SK-N-MC (cell line): ENCODE measurements at regions not wholly inside any gene's neighbourhood (a gene's known extent, or its start where the extent isn't known, plus 50 kb on each side); places are given as distances from the start of the nearest gene placed in this dataset.

Experiments used
- EZH2 ChIP-seq: fragments of 200-600 bp; sonication (generic); IDR thresholded peaks from one replicate; pipeline ENCODE4 v1.6.1; 2017; ENCODE audit warnings: antibody characterized with exemption
- FOXP2 ChIP-seq: optimal IDR thresholded peaks from 2 replicates; pipeline ENCODE3; 2011; ENCODE audit warnings: mild to moderate bottlenecking, moderate library complexity; ENCODE audit not compliant: insufficient read depth; ENCODE audit errors: extremely low read length, control extremely low read depth
- POLR2AphosphoS5 ChIP-seq: IDR thresholded peaks from 2 replicates; pipeline ENCODE4 v1.6.1; 2012; ENCODE audit warnings: mild to moderate bottlenecking, low read depth, low read length, borderline replicate concordance

DNA sequence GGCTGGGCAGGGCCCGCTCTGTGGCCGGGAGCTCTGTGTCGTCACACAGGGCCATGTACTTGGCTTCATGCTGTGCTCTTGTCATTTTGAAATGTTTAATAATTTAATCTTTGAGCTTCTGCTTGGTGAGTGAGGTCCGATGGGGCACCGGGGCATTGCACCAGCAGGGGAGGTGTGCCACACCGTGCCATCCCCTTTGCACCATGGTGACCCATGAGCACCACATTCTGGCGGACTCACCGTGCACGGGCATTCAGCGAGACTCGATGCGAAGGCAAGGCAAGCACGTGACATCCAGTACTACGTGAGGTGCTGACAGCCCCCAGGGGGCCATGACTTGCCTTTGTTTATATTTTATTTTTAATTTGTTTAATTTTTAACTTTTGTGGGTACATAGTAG is 204.3 kb downstream of the URI1 start:
- TF ChIP-seq EZH2 (no peak), POLR2AphosphoS5 (no peak), FOXP2 (no peak)
